H1 (cell line): ENCODE measurements at regions not wholly inside any gene's neighbourhood (a gene's known extent, or its start where the extent isn't known, plus 50 kb on each side); places are given as distances from the start of the nearest gene placed in this dataset.

Experiments
- CTCF ChIA-PET: fragments of 300-600 bp; sonication (Branson Sonifier 250); formaldehyde crosslinking; loops from one replicate; lab custom pipeline; 2021; ENCODE audit not compliant: partially characterized antibody; lab: Charles Lee
- POLR2A ChIA-PET: fragments of 300-600 bp; sonication (Branson Sonifier 250); formaldehyde crosslinking; loops from one replicate; lab custom pipeline; 2021; ENCODE audit warnings: inconsistent platforms; ENCODE audit not compliant: partially characterized antibody; lab: Charles Lee
- DNase-seq, 2 experiments: peaks; one replicate each; pipeline versions ENCODE4 v3.0.0 to v3.0.0-alpha.2; 2010 to 2022; ENCODE audit warnings: low spot score in 2 of 2, low read depth in 1 of 2, mixed read lengths in 1 of 2
- FAIRE-seq: peaks from 2 replicates; lab custom pipeline; 2011; peaks lifted over from hg19 to GRCh38; lab: Jason Lieb, UNC
- H2AFZ ChIP-seq: 2 replicates; pipeline ENCODE4 v1.8.1; 2012; ENCODE audit warnings: low read length, inconsistent platforms
- H2AK5ac ChIP-seq: 2 replicates; pipeline ENCODE4 v1.6.1; 2013; ENCODE audit warnings: low read depth, low read length
- H2BK120ac ChIP-seq: replicated peaks from 2 replicates; pipeline ENCODE3; 2013; ENCODE audit warnings: low read depth, low read length, inconsistent platforms
- H2BK12ac ChIP-seq: 2 replicates; pipeline ENCODE4 v1.6.1; 2013; ENCODE audit warnings: low read depth, low read length
- H2BK15ac ChIP-seq: 2 replicates; pipeline ENCODE4 v1.6.1; 2013; ENCODE audit warnings: low read length
- H2BK20ac ChIP-seq: 2 replicates; pipeline ENCODE4 v1.6.1; 2013; ENCODE audit warnings: low read length
- H2BK5ac ChIP-seq: 2 replicates; pipeline ENCODE4 v1.6.1; 2013; ENCODE audit warnings: low read depth, low read length
- H3K14ac ChIP-seq: 2 replicates; pipeline ENCODE4 v1.6.1; 2013; ENCODE audit warnings: inconsistent platforms; ENCODE audit not compliant: insufficient read length
- H3K18ac ChIP-seq: 2 replicates; pipeline ENCODE4 v1.6.1; 2013; ENCODE audit warnings: low read length; ENCODE audit errors: extremely low read depth
- H3K23ac ChIP-seq: 2 replicates; pipeline ENCODE4 v1.6.1; 2013; ENCODE audit warnings: inconsistent platforms; ENCODE audit not compliant: insufficient read length
- H3K23me2 ChIP-seq: 2 replicates; pipeline ENCODE4 v1.6.1; 2013; ENCODE audit warnings: low read depth, low read length
- H3K27ac ChIP-seq: 2 replicates; pipeline ENCODE4 v1.6.1; 2011; ENCODE audit warnings: low read depth, low read length, inconsistent platforms
- H3K27me3 ChIP-seq, 4 experiments: replicated peaks in 1 of 4; 1 replicate in 1 of 4; 2 replicates in 3 of 4; pipeline versions ENCODE4 v1.6.1 to v1.8.1; 2011 to 2013; ENCODE audit warnings: low read length in 3 of 4, mild to moderate bottlenecking in 3 of 4, inconsistent platforms in 2 of 4, mixed read lengths in 2 of 4, moderate library complexity in 1 of 4; ENCODE audit not compliant: control insufficient read depth in 3 of 4, insufficient read depth in 3 of 4; ENCODE audit errors: extremely low read depth in 1 of 4
- H3K36me3 ChIP-seq, 4 experiments: 2 replicates each; pipeline versions ENCODE4 v1.6.1 to v1.8.1; 2011 to 2013; ENCODE audit warnings: mild to moderate bottlenecking in 4 of 4, low read length in 3 of 4, moderate library complexity in 2 of 4, control low read depth in 1 of 4, inconsistent platforms in 1 of 4; ENCODE audit not compliant: insufficient read depth in 4 of 4, control insufficient read depth in 2 of 4
- H3K4ac ChIP-seq: replicated peaks from 2 replicates; pipeline ENCODE3; 2013; ENCODE audit warnings: low read length, low read depth, mixed read lengths, inconsistent platforms; ENCODE audit not compliant: insufficient read length
- H3K4me1 ChIP-seq, 4 experiments: replicated peaks in 1 of 4; 1 replicate in 1 of 4; 2 replicates in 3 of 4; pipeline versions ENCODE4 v1.6.1 to v1.8.1; 2011 to 2013; ENCODE audit warnings: low read length in 3 of 4, inconsistent platforms in 2 of 4, mixed read lengths in 1 of 4; ENCODE audit not compliant: insufficient read depth in 4 of 4, control insufficient read depth in 3 of 4
- H3K4me2 ChIP-seq, 2 experiments: 2 replicates each; pipeline versions ENCODE4 v1.6.1 to v1.8.1; 2011 to 2013; ENCODE audit warnings: low read depth in 2 of 2, low read length in 2 of 2, control low read depth in 1 of 2, inconsistent platforms in 1 of 2, mild to moderate bottlenecking in 1 of 2; ENCODE audit not compliant: insufficient read depth in 1 of 2
- H3K4me3 ChIP-seq, 4 experiments: fragments of 200-600, 300-600 bp in 1 of 4; sonication (generic), shearing (Covaris generic), sonication (Bioruptor Twin) in 1 of 4; 2 replicates each; pipeline versions ENCODE4 v1.5.1 to v1.8.1; 2011 to 2016; ENCODE audit warnings: low read length in 4 of 4, low read depth in 3 of 4, control low read depth in 2 of 4, inconsistent platforms in 2 of 4, mild to moderate bottlenecking in 2 of 4, mixed read lengths in 1 of 4, moderate library complexity in 1 of 4; ENCODE audit not compliant: insufficient read depth in 2 of 4; ENCODE audit errors: extremely low read depth in 1 of 4
- H3K56ac ChIP-seq: replicated peaks from 2 replicates; pipeline ENCODE3; 2013; ENCODE audit warnings: low read depth, mild to moderate bottlenecking, mixed read lengths, low read length, inconsistent platforms; ENCODE audit not compliant: insufficient read length
- H3K79me1 ChIP-seq: 2 replicates; pipeline ENCODE4 v1.6.1; 2013; ENCODE audit warnings: low read depth, low read length, control low read depth
- H3K79me2 ChIP-seq, 2 experiments: 2 replicates each; pipeline versions ENCODE4 v1.6.1 to v1.8.1; 2012 to 2013; ENCODE audit warnings: low read length in 2 of 2, mild to moderate bottlenecking in 2 of 2, inconsistent platforms in 1 of 2; ENCODE audit not compliant: insufficient read depth in 2 of 2, control insufficient read depth in 1 of 2
- H3K9ac ChIP-seq, 4 experiments: replicated peaks in 1 of 4; 1 replicate in 1 of 4; 2 replicates in 3 of 4; pipeline versions ENCODE4 v1.6.1 to v1.8.1; 2011 to 2013; ENCODE audit warnings: low read depth in 3 of 4, low read length in 3 of 4, control low read depth in 2 of 4, mild to moderate bottlenecking in 2 of 4, moderate library complexity in 2 of 4, inconsistent platforms in 1 of 4; ENCODE audit errors: extremely low read depth in 1 of 4
- H3K9me3 ChIP-seq, 2 experiments: 2 replicates each; pipeline versions ENCODE4 v1.6.1 to v1.8.1; 2012 to 2013; ENCODE audit warnings: mild to moderate bottlenecking in 2 of 2, moderate library complexity in 2 of 2, control low read depth in 1 of 2, inconsistent platforms in 1 of 2, low read depth in 1 of 2, low read length in 1 of 2, mixed read lengths in 1 of 2; ENCODE audit not compliant: insufficient read depth in 2 of 2
- H4K20me1 ChIP-seq, 2 experiments: replicated peaks in 1 of 2; 2 replicates each; pipeline versions ENCODE3 to v1.8.1; 2011 to 2013; ENCODE audit warnings: inconsistent platforms in 2 of 2, low read length in 2 of 2, mild to moderate bottlenecking in 1 of 2; ENCODE audit not compliant: insufficient read depth in 2 of 2, control insufficient read depth in 1 of 2
- H4K5ac ChIP-seq: 2 replicates; pipeline ENCODE4 v1.6.1; 2013; ENCODE audit warnings: low read length, low read depth, mixed read lengths, inconsistent platforms; ENCODE audit not compliant: insufficient read length
- H4K8ac ChIP-seq: 2 replicates; pipeline ENCODE4 v1.8.0; 2013; ENCODE audit warnings: mild to moderate bottlenecking, moderate library complexity, low read length, inconsistent platforms; ENCODE audit not compliant: insufficient read depth; ENCODE audit errors: extremely low read depth
- H4K91ac ChIP-seq: replicated peaks from 2 replicates; pipeline ENCODE3; 2013; ENCODE audit warnings: low read length, mixed read lengths, inconsistent platforms; ENCODE audit not compliant: insufficient read length
- ATF2 ChIP-seq: IDR thresholded peaks from 2 replicates; pipeline ENCODE4 v1.6.1; 2012; ENCODE audit warnings: low read length, inconsistent platforms
- E2F6 ChIP-seq: IDR thresholded peaks from 2 replicates; pipeline ENCODE4 v1.6.1; 2012; ENCODE audit warnings: inconsistent platforms
- EGR1 ChIP-seq: IDR thresholded peaks from 2 replicates; pipeline ENCODE4 v1.6.1; 2011; ENCODE audit warnings: low read depth, low read length, borderline replicate concordance
- EP300 ChIP-seq, 2 experiments: IDR thresholded peaks; 1 replicate in 1 of 2; 2 replicates in 1 of 2; pipeline ENCODE4 v1.6.1; 2011 to 2012; ENCODE audit warnings: low read depth in 2 of 2, low read length in 2 of 2, mild to moderate bottlenecking in 2 of 2, borderline replicate concordance in 1 of 2, inconsistent platforms in 1 of 2, moderate library complexity in 1 of 2
- JUND ChIP-seq: IDR thresholded peaks from 2 replicates; pipeline ENCODE4 v1.6.1; 2011; ENCODE audit warnings: mild to moderate bottlenecking, improper control_type of control experiment, low read length
- KDM5A ChIP-seq: fragments of 200-600 bp; IDR thresholded peaks from 2 replicates; pipeline ENCODE4 v1.7.1; 2012; ENCODE audit warnings: mild to moderate bottlenecking, low read length, inconsistent platforms, mixed read lengths
- MAX ChIP-seq: IDR thresholded peaks from 2 replicates; pipeline ENCODE4 v1.6.1; 2012; ENCODE audit warnings: inconsistent platforms
- NRF1 ChIP-seq: IDR thresholded peaks from 2 replicates; pipeline ENCODE4 v1.6.1; 2011; ENCODE audit warnings: mild to moderate bottlenecking, low read depth, low read length, improper control_type of control experiment
- SIX5 ChIP-seq: IDR thresholded peaks from 2 replicates; pipeline ENCODE4 v1.6.1; 2011; ENCODE audit warnings: mild to moderate bottlenecking, low read depth, low read length
- SP1 ChIP-seq: IDR thresholded peaks from 2 replicates; pipeline ENCODE4 v1.6.1; 2011; ENCODE audit warnings: low read depth, low read length
- SRF ChIP-seq: IDR thresholded peaks from 2 replicates; pipeline ENCODE4 v1.6.1; 2011; ENCODE audit warnings: mild to moderate bottlenecking, low read depth, low read length, moderate library complexity
- SUZ12 ChIP-seq: fragments of 200-600 bp; sonication (generic); IDR thresholded peaks from 2 replicates; pipeline ENCODE4 v1.6.1; 2012; ENCODE audit warnings: mild to moderate bottlenecking, inconsistent platforms, low read length, moderate library complexity, mixed read lengths
- YY1 ChIP-seq: IDR thresholded peaks from 2 replicates; pipeline ENCODE4 v1.6.1; 2011; ENCODE audit warnings: low read depth, mild to moderate bottlenecking, low read length

GRCh38 chr7:96786998-96787395 is 77.4 kb upstream of the SEM1 start:
- no peak overlapping the region for H3K4ac ChIP-seq
- H2BK12ac ChIP-seq = no peak overlapping the region
- peak overlapping the region in 2 of 4 experiments; percentile 3 to 37; a peak in 2 of 8 replicates for H3K4me3 ChIP-seq
- H3K9ac ChIP-seq = no peak overlapping the region
- no peak overlapping the region for H4K8ac ChIP-seq
- H2BK5ac ChIP-seq = no peak overlapping the region
- no peak overlapping the region for H3K14ac ChIP-seq
- H2BK120ac ChIP-seq = no peak overlapping the region
- H3K4me1 ChIP-seq = peaks cover 4 to 15% (median 12%) of the 10 kb centered on the region in 4 experiments
- H3K9me3 ChIP-seq = no peaks in the 10 kb centered on the region
- H3K56ac ChIP-seq = no peak overlapping the region
- H2BK15ac ChIP-seq = no peak overlapping the region
- no peak overlapping the region for H4K5ac ChIP-seq
- POLR2A ChIA-PET = no interaction called here
- H3K18ac ChIP-seq = no peak overlapping the region
- DNase-seq = no peak
- H3K27me3 ChIP-seq = no peaks in the 10 kb centered on the region
- H2AFZ ChIP-seq = no peak overlapping the region
- no peaks in the 10 kb centered on the region for H3K79me1 ChIP-seq
- no peaks in the 10 kb centered on the region; a peak in 1 of 8 replicates for H3K36me3 ChIP-seq
- H2BK20ac ChIP-seq = no peak overlapping the region
- CTCF ChIA-PET = interaction anchor here (0.7 kb wide), 1 partner anchor 346 kb away, joined by 3 read pairs; no protein-coding TSS in a partner anchor
- no peak overlapping the region for H3K23ac ChIP-seq
- peak overlapping the region; percentile 46 to 72 for H3K4me2 ChIP-seq
- no peak overlapping the region for H3K27ac ChIP-seq
- no peaks in the 10 kb centered on the region for H3K79me2 ChIP-seq
- H4K20me1 ChIP-seq = no peaks in the 10 kb centered on the region
- peak; percentile 55 for FAIRE-seq
- H3K23me2 ChIP-seq = no peaks in the 10 kb centered on the region; the same call in 1 of the 2 replicates
- H4K91ac ChIP-seq = no peak overlapping the region
- no peak overlapping the region for H2AK5ac ChIP-seq
- TF ChIP-seq KDM5A (no peak), E2F6 (no peak), YY1 (0 out of 2 replicates have a peak, but pooled peaks have one; percentile 16), EGR1 (no peak), SUZ12 (no peak), NRF1 (no peak), SIX5 (no peak), SRF (no peak), MAX (no peak), SP1 (peak; percentile 63), JUND (no peak), ATF2 (peak; percentile 9; the same call in 1 of the 2 replicates), EP300 (IDR thresholded peaks at IDR 0.05; ENCODE audit: borderline replicate concordance in 1 of 2, low read depth in 2 of 2, low read length in 2 of 2) (no peak)
